Lower lobe of right lung (tissue), 2 donors: ENCODE measurements at regions not wholly inside any gene's neighbourhood (a gene's known extent, or its start where the extent isn't known, plus 50 kb on each side); places are given as distances from the start of the nearest gene placed in this dataset.
"Not testable (repeated sequence)": the region's sequence is repeated elsewhere in the genome, so short reads cannot be mapped to it uniquely, and the experiment has no call there.

Experiments
- ATAC-seq, 2 donors: fragments of 200-7000 bp; cut with Tn5 transposase; one replicate each; pipeline ENCODE4 v1.9.1; 2020 to 2022; ENCODE audit warnings: mild to moderate bottlenecking in 2 of 2, moderate library complexity in 2 of 2
- DNase-seq: peaks from one replicate; pipeline ENCODE4 v3.0.0-alpha.2; 2020
- H3K27ac ChIP-seq: fragments of 200-600 bp; one replicate; pipeline ENCODE4 v1.8.0; 2022
- H3K27me3 ChIP-seq: fragments of 200-600 bp; one replicate; pipeline ENCODE4 v1.8.0; 2022; ENCODE audit warnings: low read depth
- H3K36me3 ChIP-seq: fragments of 200-600 bp; one replicate; pipeline ENCODE4 v1.8.0; 2022; ENCODE audit warnings: mild to moderate bottlenecking
- H3K4me1 ChIP-seq: fragments of 200-600 bp; one replicate; pipeline ENCODE4 v1.8.0; 2022
- H3K4me3 ChIP-seq: fragments of 200-600 bp; one replicate; pipeline ENCODE4 v1.8.0; 2022; ENCODE audit warnings: mild to moderate bottlenecking
- H3K9me3 ChIP-seq: fragments of 200-600 bp; one replicate; pipeline ENCODE4 v1.8.0; 2022
- intact Hi-C: fragments of 100-400 bp; cut with DNase I; formaldehyde crosslinking; loops from one replicate; pipeline ENCODE4 v1.11.0; 2022
- donor health status: DM: no; HTN: yes; CAD: no; lungs with severe emphysema.

DNA sequence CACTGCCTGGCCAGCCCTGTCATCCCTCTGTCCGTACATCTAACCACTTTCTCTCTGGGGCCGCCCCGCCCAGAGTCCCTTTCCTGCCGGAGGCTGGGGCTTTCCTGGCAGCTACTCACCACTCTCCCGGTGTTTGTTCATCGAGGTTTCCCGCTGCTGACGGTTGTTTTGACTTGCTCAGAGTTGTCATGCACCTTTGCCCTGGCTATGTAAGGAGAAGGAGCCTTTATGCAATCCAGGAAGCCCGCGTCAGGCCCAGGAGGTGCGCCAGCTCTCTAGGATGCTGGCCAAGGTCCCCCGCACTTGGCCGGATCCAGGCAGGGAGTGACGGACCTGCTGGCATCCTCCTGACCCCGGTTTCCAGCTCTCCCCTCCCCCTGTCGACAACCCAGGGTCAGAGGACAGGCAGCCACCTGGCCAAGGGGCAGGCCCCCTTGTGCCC is 51.0 kb upstream of the SIK1 start:
- intact Hi-C loops, H3K27ac ChIP-seq, H3K4me3 ChIP-seq, DNase-seq, H3K36me3 ChIP-seq, H3K9me3 ChIP-seq, H3K27me3 ChIP-seq, H3K4me1 ChIP-seq: not testable (repeated sequence)
- peak; percentile 90 to 93 for ATAC-seq
